NCI-H1930 (cell line): ENCODE measurements at regions not wholly inside any gene's neighbourhood (a gene's known extent, or its start where the extent isn't known, plus 50 kb on each side); places are given as distances from the start of the nearest gene placed in this dataset.
"Not testable (repeated sequence)": the region's sequence is repeated elsewhere in the genome, so short reads cannot be mapped to it uniquely, and the experiment has no call there.

Source experiments
- DNase-seq, 2 experiments: peaks; one replicate each; lab custom pipeline; 2025; lab: John Stamatoyannopoulos, UW

DNA sequence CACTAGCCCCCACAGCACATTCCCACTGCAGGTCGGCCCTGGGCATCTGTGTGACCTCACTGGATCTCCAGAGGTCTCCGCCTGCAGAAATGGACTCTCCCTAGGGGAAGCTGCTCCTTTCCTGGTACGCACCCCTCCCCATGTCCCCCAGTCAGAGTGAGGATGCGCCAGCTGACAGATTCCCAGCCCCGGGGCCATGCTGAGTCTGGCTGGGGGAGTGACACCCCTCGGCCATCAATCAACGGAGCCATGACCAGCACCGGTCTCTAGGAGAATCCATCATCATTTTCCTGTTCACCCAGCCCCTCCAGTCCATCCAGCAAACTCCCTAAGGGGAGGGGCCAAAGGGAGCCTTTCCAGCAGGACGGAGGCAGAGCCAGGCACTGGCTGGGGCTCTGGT lies 68.7 kb upstream of the PAX7 start:
- no peak for DNase-seq

DNA sequence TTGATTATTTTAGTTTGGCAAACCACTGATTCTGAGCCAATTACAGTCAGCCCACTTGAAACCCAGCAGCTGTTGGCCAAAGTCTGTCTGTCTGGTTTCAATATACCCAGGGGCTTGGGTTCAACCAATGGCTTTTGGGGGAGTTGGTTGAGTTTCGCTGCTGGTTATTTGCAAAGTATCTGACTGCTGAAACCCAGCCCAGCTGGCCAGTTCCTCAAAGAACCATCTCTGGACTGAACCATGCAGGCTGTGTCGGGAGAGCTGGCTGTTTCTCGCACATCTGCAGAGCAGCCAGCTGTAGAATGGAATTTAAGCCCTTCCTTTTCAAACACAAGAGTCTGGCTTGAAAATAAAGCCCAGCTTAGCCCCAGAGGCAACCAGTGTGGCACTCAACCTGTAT lies 66.0 kb upstream of the PAX7 start:
- DNase-seq = no peak

DNA sequence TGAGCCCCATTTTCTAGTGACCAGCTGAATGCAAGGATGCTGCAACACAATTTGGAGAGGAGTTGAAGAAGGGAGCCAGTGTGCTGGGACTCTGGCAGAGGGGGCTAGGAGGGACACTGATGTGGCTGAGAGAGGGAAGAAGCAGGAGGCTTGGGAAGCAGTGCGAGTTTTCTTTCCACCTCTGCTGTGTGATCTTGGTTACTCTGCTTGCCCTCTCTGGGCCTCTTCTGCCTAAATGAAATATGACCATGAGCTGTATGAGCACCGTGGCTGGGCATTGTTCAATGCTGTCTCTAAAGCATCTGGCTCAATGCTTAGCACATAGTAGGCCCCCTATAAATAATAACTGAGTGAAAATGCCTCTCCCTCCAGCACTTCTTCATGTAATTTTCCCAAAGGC lies 65.3 kb upstream of the PAX7 start:
- DNase-seq = no peak

DNA sequence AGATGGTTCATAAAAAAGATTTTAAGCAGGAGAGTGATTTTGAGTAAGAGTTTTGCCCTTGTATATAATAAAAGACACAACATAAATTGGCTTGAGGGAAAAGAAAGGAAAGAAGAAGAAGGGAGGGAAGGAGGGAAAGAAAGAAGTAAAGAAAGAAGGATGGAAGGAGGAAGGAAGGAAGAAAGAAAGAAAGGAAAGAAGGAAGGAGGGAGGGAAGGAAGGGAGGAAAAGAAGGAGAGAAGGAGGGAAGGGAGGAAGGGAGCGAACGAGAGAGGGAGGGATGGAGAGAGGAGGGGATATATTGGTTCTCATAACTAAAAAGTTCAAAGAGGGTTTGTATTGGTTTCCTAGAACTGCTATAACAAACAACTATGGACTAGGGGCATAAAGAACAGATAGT lies 62.2 kb upstream of the PAX7 start:
- no peak for DNase-seq

DNA sequence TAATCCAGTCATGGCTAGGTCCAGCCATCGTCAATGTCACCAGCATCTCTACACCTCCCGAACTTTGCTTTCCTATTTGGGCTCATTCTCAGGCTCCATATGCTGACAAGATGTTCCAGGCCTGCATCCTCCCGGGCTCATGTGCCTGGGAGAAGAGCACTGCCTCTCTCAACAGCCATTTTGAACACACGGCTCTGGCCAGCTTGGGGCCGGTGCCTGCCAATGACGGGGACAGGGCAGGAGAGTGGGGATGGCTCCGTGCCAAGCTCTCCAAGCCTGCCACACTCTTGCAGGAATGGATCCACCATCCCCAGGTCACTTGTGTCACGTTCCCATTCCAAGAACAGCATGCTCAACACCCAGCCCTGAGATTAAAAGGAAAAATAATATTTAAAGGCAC lies 61.4 kb upstream of the PAX7 start:
- DNase-seq = no peak

DNA sequence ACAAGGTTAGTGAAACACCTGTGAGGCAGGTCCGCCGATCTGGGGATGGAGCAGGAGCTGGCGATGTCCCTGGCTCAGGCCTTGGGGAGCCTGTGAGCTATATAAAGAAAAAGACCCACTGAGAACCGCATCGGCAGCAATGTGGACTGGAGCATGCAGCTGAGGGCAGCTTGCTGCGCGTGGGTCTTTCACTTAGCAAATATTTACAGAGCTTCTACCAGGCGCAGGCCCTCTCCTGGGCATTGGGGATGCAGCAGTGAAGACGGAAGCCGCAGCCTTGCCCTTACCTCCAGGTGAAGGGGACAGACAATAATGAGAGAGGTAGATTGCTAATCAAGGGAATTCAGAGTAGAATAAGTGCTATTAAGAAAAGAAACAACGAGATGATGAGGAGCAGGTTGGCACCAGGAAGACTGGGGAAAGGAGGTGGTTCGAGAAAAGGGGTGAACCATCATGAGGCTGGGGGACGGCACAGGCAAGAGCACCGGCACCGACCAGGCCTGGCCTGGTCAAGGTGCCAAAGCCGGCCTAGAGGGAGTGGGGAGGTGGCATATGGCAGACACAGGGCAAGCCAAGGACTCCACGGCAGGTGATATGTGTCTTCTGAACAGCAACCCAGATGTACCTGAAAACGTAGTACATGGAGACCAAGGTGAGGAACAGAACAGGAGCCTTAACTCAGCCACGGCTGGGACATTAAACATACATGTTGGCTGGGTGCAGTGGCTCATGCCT lies 60.7 kb upstream of the PAX7 start:
- DNase-seq = no peak

DNA sequence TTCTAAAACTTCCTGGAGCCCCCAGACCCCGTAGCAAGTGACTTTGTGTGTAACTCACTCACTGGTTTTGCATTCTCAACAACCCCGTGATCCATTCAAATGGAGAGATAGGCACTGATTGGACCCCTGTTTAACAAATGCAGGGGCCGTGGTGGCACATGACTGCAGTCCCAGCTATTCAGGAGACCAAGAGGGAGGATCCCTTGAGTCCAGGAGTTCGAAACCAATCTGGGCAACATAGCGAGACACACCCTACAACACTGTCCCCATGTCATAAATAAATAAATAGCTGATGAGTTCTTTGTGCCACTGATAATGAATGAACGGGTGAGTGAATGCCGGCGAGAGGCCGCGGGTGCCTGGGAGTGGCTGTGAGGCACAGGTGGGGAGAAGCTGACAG lies 59.4 kb upstream of the PAX7 start:
- no peak for DNase-seq

DNA sequence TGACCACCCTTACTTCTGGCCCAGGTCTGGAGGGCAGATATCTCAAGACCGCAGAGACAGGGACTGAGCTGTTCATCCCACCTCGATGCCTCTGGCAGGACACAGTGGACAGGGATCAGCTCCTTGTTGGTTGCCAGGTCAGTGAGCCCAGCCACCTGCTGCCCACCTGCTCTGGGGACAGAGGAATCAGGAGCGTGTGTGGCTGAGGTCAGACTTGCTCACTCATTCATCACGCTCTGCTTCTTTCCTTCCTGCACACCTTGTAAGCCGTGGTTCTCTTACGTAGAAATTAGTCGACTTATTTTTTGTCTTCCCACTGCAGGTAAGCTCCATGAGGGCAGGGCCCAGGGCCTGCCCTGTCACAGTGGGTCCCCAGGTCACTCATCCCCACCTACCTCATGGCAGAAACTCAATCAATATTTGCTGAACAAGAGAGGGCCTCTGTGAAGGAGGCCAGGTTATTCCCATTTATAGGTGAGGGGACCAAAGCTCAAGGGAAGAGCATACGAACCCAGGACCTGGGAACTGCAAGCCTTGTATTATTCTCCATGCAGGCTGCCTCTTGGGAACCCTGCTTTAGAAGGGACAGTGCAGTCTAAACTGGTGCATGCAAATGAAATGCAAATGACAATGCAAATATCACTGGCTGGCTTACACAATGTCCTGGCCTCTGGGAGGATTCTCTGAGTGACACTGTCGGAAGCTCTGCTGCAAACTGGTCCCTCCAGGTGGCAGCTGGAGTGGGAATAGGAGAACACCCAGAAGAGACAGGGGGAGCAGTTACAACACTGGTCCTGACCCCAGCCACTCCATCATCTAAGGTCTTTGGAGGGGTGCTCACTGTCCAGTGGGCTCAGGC lies 58.4 kb upstream of the PAX7 start:
- no peak for DNase-seq

DNA sequence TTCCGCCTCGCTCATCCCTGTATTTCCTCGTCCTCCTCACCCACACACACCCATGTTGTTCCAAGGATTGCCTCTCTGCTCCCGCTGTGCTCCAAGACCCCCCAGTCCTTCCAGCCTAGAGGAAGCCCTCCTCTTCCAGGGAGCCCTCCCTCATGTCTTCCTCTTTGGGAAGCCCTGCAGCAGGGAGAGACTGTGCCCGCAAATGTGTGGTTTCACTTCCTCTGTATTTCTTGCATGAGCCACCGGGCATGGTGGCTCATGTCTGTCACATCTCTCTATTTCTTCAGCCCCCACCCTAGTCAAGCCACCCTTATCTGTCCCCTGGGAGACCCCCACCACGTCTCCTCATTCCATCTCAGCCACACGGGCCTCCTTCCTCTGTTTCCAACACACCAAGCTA lies 57.5 kb upstream of the PAX7 start:
- no peak for DNase-seq

DNA sequence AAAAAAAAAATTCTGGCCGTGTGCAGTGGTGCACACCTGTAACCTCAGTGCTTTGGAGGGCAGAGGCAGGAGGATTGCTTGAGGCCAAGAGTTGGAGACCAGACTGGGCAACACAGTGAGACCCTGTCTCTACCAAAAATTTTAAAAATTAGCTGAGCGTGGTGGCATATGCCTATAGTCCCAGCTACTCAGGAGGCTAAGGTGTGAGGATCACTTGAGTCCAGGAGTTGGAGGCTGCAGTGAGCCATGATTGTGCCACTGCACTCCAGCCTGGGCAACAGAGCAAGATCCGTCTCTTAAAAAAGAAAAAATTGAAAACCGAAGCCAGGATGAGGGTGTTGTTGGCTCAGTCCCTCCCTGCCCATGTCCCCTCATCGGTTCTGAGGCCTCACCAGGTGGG lies 55.9 kb upstream of the PAX7 start:
- no peak for DNase-seq

DNA sequence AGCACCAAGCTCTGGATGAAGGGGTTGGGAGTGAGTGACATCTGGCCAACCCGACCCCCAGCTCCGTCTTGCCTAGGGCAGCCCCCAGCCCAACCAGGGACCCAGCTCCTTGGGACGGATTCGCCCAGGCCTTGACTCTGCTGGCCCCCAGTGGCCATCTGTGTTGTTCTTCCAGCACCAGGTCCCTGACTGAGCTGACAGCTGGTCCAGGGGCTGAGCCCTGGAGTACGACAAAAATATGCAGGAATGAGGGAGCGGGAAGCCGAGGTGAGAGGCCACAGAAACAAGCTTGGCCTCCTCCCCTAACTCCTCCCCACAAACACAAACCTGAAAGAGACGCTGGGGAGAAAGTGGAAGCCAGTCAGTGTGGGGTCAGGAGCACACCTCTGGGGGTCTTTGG lies 55.0 kb upstream of the PAX7 start:
- no peak for DNase-seq

DNA sequence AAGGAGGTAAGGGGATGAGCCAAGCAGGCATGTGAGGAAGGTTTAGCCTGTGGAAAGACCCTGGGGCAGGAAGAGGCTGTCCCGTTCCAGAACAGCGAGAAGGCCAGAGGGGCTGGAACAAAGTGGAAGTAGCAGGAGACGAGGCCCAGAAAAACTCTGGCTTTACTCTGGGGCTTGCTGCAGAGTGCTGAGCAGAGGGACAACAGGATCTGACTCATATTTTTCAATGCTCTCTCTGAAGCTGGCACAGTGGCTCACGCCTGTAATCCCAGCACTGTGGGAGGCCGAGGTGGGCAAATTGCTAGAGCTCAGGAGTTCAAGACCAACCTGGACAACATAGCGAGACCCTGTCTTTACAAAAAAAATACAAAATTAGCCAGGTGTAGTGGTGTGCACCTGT lies 52.4 kb upstream of the PAX7 start:
- DNase-seq = no peak

DNA sequence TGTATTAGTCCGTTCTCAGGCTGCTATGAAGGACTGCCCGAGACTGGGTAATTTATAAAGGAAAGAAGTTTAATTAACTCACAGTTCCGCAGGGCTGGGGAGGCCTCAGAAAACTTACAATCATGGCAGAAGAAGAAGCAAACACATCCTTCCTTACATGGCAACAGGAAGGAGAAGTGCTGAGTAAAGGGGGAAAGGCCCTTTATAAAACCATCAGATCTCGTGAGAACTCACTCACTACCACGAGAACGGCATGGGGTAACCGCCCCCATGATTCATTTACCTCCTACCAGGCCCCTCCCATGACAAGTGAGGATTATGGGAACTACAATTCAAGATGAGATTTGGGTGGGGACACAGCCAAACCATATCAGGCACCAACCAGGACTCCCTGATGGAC lies 51.4 kb upstream of the PAX7 start:
- not testable (repeated sequence) for DNase-seq

DNA sequence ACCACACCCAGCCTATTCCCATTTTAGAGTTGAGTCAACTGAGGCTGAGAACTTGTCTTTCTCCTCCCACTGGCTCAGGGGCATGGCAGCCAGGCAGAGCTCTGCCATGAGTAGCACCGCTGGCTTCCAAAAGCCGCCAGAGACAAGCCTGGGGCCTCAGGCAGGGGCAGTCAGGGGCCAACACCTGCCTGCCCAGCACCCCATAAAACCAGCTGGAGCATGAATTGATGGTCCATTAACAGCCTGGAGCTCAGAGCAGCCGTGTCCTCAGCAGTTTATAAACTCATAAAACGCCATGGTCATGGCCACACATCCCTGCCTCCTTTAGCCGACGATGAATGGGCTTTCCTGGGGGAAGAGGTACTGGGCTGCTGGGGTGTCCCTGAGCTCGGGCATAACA lies 50.6 kb upstream of the PAX7 start:
- DNase-seq = no peak

DNA sequence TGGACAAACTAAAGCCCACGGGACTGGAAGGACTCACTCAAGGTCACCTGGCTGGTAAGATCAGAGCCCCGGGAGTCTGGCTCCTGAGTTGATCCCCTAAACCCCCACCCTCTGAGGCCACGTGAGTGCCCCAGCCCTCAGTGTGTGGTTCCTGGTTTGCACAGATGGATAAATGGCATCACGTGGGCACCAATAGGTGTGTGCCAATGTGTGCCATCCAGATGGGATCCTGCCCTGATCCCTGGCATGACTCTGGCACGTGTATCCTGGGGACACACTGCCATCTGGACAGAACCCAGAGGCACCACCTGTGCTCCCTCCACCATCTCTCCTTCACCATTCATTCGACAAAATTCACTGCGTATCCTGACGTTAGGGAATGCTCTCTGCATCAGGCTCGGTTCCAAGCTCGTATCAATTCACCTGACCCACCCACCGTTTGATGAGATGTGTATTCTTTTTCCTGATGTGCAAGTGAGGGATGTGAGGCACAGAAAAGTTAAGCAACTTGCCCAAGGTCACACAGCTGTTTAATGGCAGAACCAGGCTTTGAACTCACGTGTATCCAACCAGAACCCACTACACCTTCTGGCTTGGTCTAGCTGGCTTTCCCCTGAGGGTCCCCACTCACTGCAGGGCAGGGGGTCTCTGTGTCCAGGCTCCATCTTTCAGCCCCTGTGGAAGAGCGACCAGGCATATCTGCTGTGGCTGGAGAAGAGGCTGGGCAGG lies 49.8 kb upstream of the PAX7 start:
- DNase-seq = no peak
